HG02981 (cell line): ENCODE measurements at regions not wholly inside any gene's neighbourhood (a gene's known extent, or its start where the extent isn't known, plus 50 kb on each side); places are given as distances from the start of the nearest gene placed in this dataset.

ENCODE experiments used
- ATAC-seq: cut with Tn5 transposase; IDR thresholded peaks from one replicate; pipeline ENCODE4 v1.9.1; 2021; ENCODE audit warnings: mild to moderate bottlenecking, moderate library complexity; ENCODE audit not compliant: unreplicated experiment

DNA sequence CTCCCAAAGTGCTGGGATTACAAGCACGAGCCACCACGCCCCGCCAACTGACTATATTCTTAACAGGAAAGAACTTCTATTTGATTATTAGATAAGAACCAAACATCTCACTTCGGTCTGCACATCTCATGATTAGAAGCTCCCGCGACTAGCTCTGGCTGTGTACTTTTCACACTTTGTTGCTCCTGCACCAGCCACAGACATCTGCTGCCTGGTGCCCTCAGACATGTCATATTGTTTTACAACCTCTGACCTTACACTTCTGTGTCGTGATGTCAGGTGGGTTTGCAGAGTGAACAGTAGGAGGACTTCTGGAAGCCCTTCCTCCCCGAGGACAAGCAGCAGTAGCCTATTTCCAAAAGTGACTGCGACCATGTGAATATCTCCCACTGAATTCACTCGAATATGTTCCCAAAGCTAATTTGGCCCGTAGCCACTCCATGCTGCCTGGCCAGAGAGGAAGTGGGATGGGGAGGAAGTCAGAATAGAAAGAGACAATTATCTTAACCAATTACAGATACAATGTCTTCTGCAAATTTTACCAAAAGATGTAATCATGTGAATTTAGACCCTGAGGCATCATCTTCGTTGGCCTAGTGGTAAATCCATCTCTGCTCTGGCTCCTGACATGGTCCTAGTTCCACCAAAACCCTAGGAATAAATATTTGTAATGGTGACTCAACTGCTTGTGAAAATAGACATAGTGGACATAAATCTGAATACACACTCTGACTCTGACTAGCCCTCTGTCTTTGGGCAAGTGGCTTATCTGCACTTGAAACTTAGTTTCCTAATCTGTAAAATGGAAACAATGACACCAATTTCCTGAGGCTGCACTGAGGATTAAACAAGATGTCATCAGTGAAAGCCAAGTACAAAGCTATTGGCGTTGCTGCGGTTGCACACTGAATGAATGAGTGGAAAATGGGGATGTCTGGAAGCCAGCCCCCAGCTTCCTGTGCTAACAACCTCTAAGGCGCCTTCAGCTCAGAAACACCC, 406.1 kb downstream of the LRATD1 start:
- ATAC-seq = no peak

DNA sequence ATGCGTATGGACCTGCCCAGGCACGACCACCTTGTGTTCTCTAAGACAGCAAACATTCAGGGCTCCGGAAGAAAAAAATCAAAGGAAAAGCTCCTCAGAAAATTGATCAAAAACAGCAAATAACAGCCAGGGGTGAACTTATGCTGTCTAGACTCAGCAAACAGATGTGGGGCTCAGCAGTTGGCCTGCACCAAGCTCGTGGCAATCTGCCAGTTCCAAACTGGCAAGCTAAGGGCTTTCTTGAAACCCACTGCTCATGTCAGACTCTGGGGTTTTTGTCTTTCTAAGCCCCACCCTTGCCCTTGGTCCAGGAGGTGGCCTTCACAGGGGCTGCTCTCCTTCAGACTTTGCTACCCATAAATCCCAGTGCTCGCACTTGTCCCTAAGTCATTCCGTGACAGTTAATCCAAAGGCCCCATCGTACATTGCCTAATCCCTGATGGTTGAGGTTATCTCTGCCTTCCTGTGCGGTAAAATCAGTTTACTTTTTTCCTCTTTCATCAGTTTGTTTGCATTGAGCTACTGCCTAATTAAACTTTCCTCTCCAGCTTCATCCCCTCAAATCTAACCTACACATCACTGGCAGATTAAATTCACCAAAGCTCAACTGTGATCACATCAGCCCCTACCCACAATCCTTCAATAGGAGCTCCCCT, 408.0 kb downstream of the LRATD1 start:
- ATAC-seq = no peak

DNA sequence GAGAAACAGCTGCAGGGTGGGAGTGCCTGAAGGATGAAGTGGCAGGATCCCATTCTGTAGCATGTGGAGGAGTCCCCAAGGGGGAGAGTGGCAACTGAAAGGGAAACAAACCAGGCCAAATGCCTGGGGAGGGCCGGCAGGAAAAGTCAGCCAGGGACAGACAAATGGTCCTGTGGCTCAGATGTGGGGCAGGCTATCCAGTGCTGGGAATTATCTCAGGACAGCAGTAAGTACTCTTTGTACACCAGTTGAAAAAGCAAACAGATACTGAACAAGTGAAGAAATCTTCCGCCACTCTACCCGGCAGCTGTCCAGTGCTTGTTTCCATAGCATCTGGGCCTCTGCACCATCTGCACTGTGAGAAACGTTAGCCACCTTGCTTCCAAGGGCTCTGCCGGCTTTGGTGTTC, 408.9 kb downstream of the LRATD1 start:
- no peak for ATAC-seq

DNA sequence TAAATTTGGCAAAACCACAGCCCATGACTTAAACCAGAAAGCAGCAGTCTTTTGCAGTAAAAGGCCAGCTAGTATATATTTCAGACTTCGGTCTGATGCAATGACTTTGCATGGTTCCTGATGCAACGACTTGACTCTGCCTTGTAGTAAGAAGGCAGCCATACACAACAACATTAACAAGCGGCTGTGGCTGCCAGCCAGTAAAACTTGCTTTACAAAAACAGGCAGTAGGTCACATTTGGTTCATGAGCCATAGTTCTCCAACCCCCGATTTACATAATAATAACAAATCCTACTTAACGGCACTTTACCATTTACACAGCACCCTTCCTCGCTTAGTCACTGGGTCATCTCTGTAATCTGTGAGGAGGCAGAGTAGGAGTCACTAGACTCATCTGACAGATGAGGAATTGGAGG, 410.3 kb downstream of the LRATD1 start:
- no peak for ATAC-seq

DNA sequence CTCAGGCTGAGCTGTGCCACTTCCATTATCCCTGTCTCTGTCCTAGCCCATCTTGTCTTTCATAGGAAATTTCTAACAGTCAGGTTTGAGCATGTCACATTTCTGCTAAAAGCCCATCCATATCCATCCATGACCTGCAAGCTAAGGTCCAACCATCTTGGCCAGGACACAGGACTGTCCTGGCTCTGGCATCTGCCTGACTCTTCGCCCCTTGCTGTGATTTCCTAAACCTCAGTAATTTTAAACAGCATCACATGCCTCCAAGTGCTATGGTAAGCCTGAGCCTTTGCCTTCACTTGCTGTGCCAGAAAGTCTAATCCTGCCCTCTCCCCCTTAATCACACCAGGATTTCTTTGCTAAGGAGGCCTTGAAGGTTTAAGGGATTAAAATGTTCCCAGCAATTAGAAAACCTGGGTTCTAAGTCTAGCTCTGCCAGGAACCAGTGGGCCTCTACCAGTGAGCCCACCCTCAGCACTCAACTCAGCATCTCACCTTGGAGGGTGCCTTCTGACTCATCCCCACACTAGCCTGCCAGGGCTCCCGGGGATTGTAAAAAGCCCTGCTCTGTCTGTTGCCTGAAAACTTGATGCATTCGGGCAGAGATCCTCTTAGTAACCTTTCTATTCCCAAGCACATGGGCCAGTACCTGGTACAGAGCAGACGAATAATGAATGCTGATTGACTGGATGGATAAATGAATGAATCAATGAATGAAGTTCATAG, 411.0 kb downstream of the LRATD1 start:
- ATAC-seq = no peak

GRCh38 chr2:15045054-15045453, 412.5 kb downstream of the LRATD1 start:
- ATAC-seq = no peak

GRCh38 chr2:15047184-15047583, 414.7 kb downstream of the LRATD1 start:
- ATAC-seq = no peak

- no peak for ATAC-seq
Measured at GRCh38 chr2:15048000-15048399, 415.5 kb downstream of the LRATD1 start.

DNA sequence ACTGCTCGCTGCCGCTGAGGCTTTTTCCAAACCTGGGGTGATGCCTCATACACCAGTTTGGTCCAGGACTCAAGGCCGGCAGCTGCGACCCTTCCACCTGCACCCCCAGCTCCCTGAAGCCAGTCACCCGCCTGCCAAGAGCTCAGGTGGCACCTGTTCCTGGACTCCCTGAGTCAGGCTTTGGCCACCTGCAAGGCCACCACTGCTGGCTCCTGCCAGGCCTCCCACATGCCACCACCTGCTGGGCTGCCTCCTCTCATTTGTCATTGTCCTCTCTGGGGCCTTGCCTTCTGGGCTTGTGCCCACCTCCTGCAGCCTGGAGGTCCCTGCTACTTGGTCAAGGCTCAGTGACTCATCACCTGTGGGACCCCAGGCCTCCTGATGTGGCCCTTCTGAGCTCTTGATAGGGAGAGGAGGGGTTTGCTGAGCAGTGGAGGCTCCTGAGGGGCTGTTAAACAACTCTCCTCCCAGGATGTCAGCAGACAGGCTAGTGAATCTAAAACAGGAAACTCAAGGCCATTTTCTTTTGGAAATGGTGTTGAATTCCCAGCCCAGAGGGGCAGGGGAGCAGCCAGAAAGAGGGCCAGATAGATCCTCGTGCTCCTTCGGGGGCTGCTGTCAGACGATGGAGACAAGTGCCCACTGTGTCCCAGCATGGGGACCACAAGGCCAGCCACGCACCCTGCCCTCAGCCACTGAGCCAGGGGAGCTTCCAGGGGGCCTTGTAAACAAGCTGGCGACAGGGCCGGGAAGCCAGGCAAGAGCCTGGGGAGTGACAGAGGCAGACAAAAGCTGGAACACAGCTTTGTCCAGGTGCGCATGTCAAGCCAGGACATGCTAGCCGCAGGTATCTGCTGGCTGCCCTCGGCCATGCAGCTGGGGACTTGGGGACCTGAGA, 416.8 kb downstream of the LRATD1 start:
- ATAC-seq = no peak

GRCh38 chr2:15050483-15050882, 418.0 kb downstream of the LRATD1 start:
- ATAC-seq = no peak

GRCh38 chr2:15053542-15053941, 421.0 kb downstream of the LRATD1 start:
- no peak for ATAC-seq

GRCh38 chr2:15058015-15058720, 425.7 kb downstream of the LRATD1 start:
- ATAC-seq = no peak

GRCh38 chr2:15058721-15059157, 426.2 kb downstream of the LRATD1 start:
- no peak for ATAC-seq

DNA sequence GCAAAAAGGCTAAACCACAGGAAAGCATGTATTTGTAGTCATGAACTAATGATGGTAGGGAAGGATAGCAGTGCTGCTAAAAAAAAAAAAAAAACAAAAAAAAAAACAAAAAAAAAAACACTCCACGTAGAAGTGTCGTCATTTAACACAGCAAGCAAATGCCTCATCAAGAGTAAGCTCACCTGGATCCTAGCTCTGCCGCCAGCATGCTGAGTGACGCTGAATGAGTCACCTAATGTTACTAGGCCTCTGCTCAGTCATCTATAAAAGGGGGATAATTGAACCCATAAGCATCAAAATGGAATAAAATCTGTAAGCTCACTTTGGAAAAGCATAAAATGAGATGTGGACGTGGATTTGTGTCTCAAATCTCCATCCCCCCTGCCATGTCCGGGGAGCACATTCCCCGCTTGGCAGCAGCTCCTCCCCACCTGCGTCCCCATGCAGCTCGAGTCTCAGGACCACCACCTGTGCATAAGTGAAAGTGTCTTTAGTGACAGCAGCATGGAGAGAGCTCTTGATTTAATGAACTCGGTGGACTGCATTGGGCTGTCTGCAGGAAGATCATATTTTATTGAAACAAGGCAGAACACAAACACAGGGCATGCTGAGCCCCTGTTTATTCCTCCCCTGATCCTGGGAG, 427.5 kb downstream of the LRATD1 start:
- ATAC-seq = no peak

- no peak for ATAC-seq
Measured at GRCh38 chr2:15061268-15061667, 428.8 kb downstream of the LRATD1 start.

GRCh38 chr2:15066138-15066537, 433.6 kb downstream of the LRATD1 start:
- no peak for ATAC-seq

DNA sequence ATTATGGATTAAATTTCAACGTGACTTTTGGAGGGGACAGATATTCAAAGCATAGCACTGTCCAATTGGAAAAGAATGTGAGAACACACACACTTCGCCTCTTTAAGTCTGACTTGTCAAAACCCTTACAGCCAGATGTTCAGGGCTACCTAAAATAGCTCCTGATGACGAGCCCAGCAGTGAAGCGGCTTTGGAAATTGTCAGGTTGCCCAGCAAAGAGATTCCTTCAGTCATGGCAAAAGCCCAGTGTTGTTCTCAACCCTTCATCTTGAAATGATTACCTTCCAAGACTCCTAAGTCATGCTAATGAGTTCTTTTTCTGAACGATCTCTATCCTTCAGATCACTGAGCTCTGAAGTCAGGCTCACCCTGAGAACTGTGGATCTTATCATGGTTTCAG, 436.6 kb downstream of the LRATD1 start:
- no peak for ATAC-seq

GRCh38 chr2:15072836-15073235, 440.3 kb downstream of the LRATD1 start:
- no peak for ATAC-seq

- ATAC-seq = no peak
Measured at GRCh38 chr2:15073664-15074063, 441.1 kb downstream of the LRATD1 start.
